Suprapubic skin (tissue), 4 donors: ENCODE measurements at regions not wholly inside any gene's neighbourhood (a gene's known extent, or its start where the extent isn't known, plus 50 kb on each side); places are given as distances from the start of the nearest gene placed in this dataset.

ENCODE experiments used
- DNase-seq, 2 donors: peaks; one replicate each; pipeline ENCODE4 v3.0.0-alpha.2; 2019; ENCODE audit warnings: low spot score in 2 of 2
- H3K27ac ChIP-seq: fragments of 200-600 bp; sonication (generic); one replicate; pipeline ENCODE4 v1.5.1; 2019
- H3K27me3 ChIP-seq: fragments of 200-600 bp; sonication (generic); one replicate; pipeline ENCODE4 v1.5.1; 2019
- H3K36me3 ChIP-seq: fragments of 200-600 bp; sonication (generic); one replicate; pipeline ENCODE4 v1.5.1; 2019
- H3K4me1 ChIP-seq: fragments of 200-600 bp; sonication (generic); one replicate; pipeline ENCODE4 v1.5.1; 2019
- H3K4me3 ChIP-seq: fragments of 200-600 bp; sonication (generic); one replicate; pipeline ENCODE4 v1.5.1; 2019; ENCODE audit warnings: mild to moderate bottlenecking
- H3K9me3 ChIP-seq: fragments of 200-600 bp; sonication (generic); one replicate; pipeline ENCODE4 v1.5.1; 2019
- CTCF ChIP-seq, 2 donors: fragments of 200-600 bp in 1 of 2; fragments of 450-650 bp in 1 of 2; sonication (generic) in 1 of 2; IDR thresholded peaks; one replicate each; pipeline ENCODE4 v1.5.1; 2016 to 2019; ENCODE audit warnings: antibody characterized with exemption in 2 of 2, mild to moderate bottlenecking in 1 of 2, moderate library complexity in 1 of 2
- EP300 ChIP-seq: sonication (generic); formaldehyde crosslinking; IDR thresholded peaks from one replicate; pipeline ENCODE4 v1.6.1; 2017; ENCODE audit warnings: antibody characterized with exemption
- POLR2A ChIP-seq, 2 donors: fragments of 450-650 bp; IDR thresholded peaks; one replicate each; pipeline ENCODE4 v1.6.1; 2017; ENCODE audit warnings: antibody characterized with exemption in 2 of 2, mild to moderate bottlenecking in 2 of 2, moderate library complexity in 2 of 2
- POLR2AphosphoS5 ChIP-seq, 3 donors: sonication (generic); formaldehyde crosslinking; IDR thresholded peaks; one replicate each; pipeline ENCODE4 v1.6.1; 2017; ENCODE audit warnings: antibody characterized with exemption in 3 of 3
- WGBS: methylation state at CpG from one replicate; pipeline ENCODE4 v1.1.5; 2018; 5-methylcytosine and 5-hydroxymethylcytosine counted together

DNA sequence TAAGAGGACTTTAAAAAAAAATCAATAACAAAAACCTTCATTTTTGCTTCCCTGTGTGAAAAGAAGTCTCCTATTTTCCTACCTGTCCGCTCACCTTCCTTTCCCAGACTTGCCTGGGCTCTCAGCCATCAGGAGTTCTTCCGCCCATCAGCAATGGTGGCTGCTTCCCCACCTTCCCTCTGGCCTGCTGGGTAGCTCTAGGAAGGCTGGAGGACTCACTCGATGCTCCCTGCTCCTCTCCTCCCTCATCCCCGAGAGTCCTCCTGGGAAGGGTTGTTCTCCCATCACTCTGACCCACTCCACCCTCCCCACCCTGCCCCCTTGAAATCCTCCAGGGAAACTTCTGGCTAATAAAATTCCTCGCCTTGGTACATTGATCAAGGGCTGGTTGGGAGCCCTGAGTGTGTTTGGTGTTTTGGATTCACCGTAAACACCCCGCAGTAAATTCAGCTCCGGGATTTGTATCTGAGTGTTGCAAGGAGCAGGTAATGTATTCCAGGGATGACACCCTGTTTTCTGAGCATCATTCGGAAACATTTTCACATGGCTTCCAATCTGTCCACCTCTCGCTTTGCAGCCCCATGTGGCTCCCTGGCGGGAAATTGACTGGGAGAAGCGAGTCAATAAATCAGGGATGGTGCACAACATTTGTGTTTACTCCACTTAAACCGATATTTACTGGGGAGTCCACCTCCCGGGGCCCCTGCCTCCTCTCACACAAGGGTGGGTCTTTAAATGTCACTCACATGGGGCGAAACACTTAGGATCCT, 126.4 kb upstream of the SDK1 start:
- Histone ChIP-seq H3K27ac (no peak overlapping the region), H3K36me3 (no peaks in the 10 kb centered on the region), H3K27me3 (peaks cover 22% of the 10 kb centered on the region), H3K4me3 (no peak overlapping the region), H3K4me1 (no peaks in the 10 kb centered on the region), H3K9me3 (no peaks in the 10 kb centered on the region)
- DNase-seq, result no peak
- 79% methylated on average over 15 of the region's 15 CpGs for WGBS
- TF ChIP-seq POLR2A (IDR thresholded peaks at IDR 0.05), result no peak
- TF ChIP-seq POLR2AphosphoS5 (IDR thresholded peaks at IDR 0.05), result no peak
- TF ChIP-seq CTCF (IDR thresholded peaks at IDR 0.05), result no peak
- TF ChIP-seq EP300, result no peak

- H3K27me3 ChIP-seq, result peaks cover 22% of the 10 kb centered on the region
- no peaks in the 10 kb centered on the region for H3K4me1 ChIP-seq
- no peak overlapping the region for H3K27ac ChIP-seq
- WGBS, result 82% methylated on average over 9 of the region's 9 CpGs
- H3K36me3 ChIP-seq, result no peaks in the 10 kb centered on the region
- no peak for DNase-seq
- H3K9me3 ChIP-seq, result no peaks in the 10 kb centered on the region
- TF ChIP-seq CTCF (IDR thresholded peaks at IDR 0.05) (no peak), POLR2AphosphoS5 (IDR thresholded peaks at IDR 0.05) (no peak), EP300 (no peak), POLR2A (IDR thresholded peaks at IDR 0.05) (no peak)
- no peak overlapping the region for H3K4me3 ChIP-seq
Observed at GRCh38 chr7:3175285-3175902, 125.7 kb upstream of the SDK1 start.

DNA sequence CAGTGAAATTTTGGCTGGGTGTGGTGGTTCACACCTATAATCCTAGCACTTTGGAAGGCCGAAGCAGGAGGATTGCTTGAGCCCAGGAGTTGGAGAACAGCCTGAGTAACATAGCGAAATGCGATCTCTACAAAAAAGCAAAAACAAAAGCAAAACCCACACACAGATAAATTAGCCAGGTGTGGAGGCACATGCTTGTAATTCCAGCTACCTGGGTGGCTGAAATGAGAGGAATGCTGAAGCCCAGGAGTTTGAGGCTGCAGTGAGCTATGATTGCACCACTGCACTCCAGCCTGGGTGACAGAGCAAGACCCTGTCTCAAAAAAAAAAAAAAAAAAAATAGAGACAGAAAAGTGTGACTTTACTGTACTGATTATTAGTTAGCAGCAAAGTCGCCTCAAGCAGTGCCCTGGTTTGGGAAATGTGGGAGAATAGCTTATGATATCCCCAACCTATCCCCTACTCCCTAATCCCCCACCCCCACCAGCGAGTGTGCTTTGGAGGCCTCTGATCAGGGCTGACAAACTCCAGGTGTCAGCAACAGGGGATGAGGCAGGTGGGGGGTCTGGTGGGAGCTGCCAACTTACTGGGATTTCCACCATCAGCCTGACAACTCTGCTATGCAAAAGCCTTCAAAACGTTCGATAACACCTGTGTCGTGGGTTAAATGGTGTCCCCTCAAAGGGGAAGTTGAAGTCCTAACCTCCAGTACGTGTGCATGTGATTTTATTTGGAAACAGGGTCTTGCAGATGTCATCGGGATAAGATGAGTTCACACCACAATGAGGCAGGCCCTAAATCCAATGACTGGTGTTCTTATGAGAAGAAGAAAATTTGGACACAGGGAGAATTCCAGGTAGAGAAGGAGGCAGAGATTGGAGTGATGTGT, 124.7 kb upstream of the SDK1 start:
- WGBS, result 72% methylated on average over 10 of the region's 10 CpGs
- Histone ChIP-seq H3K27ac (no peak overlapping the region), H3K4me1 (no peaks in the 10 kb centered on the region), H3K27me3 (peaks cover 17% of the 10 kb centered on the region), H3K4me3 (no peak overlapping the region), H3K9me3 (no peaks in the 10 kb centered on the region), H3K36me3 (no peaks in the 10 kb centered on the region)
- TF ChIP-seq POLR2AphosphoS5 (IDR thresholded peaks at IDR 0.05) (no peak), EP300 (no peak), CTCF (IDR thresholded peaks at IDR 0.05) (no peak), POLR2A (IDR thresholded peaks at IDR 0.05) (no peak)
- DNase-seq, result no peak

DNA sequence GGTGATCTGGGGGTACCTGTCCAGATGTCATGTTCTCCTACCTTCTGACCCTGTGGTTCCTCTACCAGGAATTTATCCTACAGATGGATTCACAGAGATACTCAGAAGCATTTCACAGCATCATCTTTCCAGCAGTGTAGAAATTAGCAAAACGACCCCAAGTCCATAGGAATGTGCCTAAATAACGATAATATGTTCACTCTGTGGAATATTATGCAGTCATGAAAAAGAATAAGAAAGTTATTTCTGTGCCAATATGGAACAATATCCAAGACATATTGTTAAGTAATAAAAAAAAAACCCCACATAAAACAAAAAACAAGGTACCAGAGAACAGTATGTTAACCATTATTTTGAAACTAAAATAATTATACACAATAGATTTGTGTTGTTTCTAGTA, 123.8 kb upstream of the SDK1 start:
- no peak for TF ChIP-seq CTCF (IDR thresholded peaks at IDR 0.05)
- Histone ChIP-seq H3K4me3 (no peak overlapping the region), H3K36me3 (no peaks in the 10 kb centered on the region), H3K9me3 (no peaks in the 10 kb centered on the region), H3K27me3 (peaks cover 12% of the 10 kb centered on the region), H3K27ac (no peak overlapping the region), H3K4me1 (no peaks in the 10 kb centered on the region)
- no peak for DNase-seq
- 84% methylated on average over 2 of the region's 2 CpGs for WGBS

- H3K9me3 ChIP-seq, result no peaks in the 10 kb centered on the region
- no peak for TF ChIP-seq POLR2AphosphoS5 (IDR thresholded peaks at IDR 0.05)
- no peak for TF ChIP-seq EP300
- TF ChIP-seq POLR2A (IDR thresholded peaks at IDR 0.05), result no peak
- TF ChIP-seq CTCF (IDR thresholded peaks at IDR 0.05), result no peak
- no peak for DNase-seq
- WGBS, result 84% methylated on average over 8 of the region's 8 CpGs
- no peaks in the 10 kb centered on the region for H3K4me1 ChIP-seq
- H3K36me3 ChIP-seq, result no peaks in the 10 kb centered on the region
- H3K4me3 ChIP-seq, result no peak overlapping the region
- no peak overlapping the region for H3K27ac ChIP-seq
- H3K27me3 ChIP-seq, result peaks cover 17% of the 10 kb centered on the region
Observed at GRCh38 chr7:3179456-3179855, 121.6 kb upstream of the SDK1 start.
